GM21423 (cell line): ENCODE measurements at regions not wholly inside any gene's neighbourhood (a gene's known extent, or its start where the extent isn't known, plus 50 kb on each side); places are given as distances from the start of the nearest gene placed in this dataset.
"Not testable (repeated sequence)": the region's sequence is repeated elsewhere in the genome, so short reads cannot be mapped to it uniquely, and the experiment has no call there.

ENCODE experiments used
- ATAC-seq: cut with Tn5 transposase; IDR thresholded peaks from one replicate; pipeline ENCODE4 v1.9.1; 2021; ENCODE audit warnings: mild to moderate bottlenecking, moderate library complexity; ENCODE audit not compliant: unreplicated experiment

DNA sequence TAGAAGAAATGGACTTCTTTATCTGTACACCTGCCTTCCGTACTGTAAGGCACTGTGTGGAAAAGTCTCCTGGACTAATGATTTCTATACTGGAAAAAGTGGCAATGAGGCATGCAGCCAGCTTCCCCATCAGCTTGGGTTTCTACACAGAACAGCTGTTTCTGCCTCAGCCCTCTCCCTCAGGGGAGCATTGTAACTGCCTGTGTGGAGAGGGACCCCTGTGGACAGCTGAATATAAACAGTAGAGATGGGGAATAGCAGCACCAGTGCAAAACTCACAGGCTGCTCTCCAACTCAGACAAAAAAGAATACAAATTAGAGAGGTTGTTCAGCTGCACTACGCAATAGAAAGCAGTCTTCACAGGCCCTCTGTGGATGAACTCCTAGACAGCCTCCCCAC lies 451.3 kb upstream of the MBL2 start:
- ATAC-seq: no peak

DNA sequence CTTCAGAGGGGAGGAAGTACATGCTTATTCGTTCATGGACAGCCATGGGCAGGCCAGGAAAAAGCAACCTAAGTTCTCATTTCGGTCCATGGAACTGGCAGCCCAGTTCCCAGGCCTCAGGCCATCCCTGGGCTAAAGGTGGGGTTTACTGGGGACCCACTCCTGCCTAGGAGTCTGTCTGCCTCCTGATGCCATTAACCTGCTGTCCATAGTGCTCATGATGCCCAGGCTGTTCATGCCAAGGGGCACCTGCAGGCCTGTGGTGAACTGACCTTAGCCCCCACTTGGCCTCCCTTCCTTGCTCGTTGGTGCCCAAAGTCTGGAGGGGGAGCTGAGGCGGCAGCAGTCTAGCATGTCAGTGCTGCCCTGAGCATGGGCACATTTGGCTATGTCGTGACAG lies 450.2 kb upstream of the MBL2 start:
- ATAC-seq: no peak

DNA sequence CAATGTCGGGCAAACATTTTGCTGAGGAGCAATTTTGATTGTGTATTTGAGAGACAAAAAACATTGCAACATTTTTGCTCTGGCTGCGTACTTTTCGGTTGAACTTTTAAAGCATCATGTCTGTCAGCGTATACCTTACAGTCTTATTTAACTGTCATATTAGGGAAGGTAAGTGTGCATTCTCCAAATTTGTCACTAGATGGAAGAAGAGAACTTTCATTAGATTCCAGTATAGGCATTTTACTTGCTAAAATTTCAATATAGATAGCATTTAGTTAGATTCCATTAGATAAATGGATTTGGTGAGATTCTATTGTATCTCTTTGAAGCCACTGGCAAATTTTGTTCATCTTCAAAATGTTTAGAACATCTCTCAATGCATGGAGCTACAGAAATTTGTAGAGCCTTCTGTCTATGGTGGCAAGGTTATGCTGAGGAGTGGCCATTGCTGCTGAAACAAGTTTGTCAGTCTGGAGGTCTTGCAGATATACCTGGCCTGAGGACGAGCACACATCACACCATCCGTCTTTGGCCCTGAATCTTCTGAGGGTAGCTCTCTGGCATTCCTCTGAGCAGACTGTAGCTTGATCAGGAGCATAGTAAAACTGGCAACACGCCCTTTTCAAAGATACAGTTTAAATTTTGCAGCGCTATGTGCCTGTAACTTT lies 437.5 kb upstream of the MBL2 start:
- no peak for ATAC-seq

DNA sequence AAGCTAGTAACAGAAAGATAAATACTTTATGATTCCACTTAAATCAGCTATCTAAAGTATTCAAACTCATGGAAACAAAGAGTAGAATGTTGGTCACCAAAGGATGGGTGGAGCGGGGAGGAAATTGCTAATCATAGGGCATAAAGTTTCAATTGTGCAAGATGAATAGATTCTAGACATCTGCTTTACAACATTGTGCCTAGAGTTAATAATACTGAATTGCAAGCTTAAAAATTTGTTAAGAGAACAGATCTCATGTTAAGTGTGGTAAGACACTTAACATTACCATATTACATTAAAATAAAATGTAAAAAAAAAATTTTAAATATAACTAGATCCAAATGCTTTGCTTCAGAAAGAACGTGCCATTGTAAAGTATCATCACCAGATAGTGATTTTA lies 411.1 kb upstream of the MBL2 start:
- no peak for ATAC-seq

DNA sequence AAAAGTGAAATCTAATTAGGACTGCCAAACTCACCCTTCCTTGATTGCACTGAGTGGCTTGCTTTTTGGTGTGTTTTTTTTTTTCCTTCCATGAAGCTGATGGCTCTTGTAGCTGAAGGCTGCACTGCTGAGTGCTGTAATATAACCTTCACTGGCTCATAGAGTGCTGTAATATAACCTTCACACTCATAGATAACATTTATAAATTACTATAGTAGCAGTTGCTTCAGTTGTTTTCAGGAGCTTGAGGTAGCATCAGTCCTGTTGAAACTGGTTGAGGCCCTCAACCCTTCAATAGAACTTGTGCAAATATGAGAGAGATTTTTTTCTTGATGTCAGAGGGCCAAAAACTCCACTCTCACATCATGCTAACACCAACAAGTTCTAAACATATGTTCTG lies 404.9 kb upstream of the MBL2 start:
- no peak for ATAC-seq

DNA sequence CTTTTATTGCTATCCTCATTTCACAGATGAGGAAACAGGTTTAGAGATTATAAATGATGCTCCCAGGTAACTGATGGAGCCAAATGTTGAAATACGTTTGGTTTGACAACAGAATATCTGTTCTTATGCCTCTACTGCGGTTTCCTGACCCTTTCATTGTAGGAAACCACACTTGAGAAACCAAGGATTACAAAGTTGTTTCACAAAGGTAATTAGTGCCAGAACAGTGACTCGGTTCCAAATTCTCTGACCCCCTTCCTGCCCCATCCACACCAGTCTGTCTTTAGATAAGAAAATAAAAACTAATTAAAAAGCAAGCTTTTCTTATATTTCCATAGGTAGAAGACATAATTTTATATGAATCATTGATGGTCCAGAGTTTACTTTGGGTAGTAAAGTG lies 393.7 kb upstream of the MBL2 start:
- ATAC-seq: no peak

DNA sequence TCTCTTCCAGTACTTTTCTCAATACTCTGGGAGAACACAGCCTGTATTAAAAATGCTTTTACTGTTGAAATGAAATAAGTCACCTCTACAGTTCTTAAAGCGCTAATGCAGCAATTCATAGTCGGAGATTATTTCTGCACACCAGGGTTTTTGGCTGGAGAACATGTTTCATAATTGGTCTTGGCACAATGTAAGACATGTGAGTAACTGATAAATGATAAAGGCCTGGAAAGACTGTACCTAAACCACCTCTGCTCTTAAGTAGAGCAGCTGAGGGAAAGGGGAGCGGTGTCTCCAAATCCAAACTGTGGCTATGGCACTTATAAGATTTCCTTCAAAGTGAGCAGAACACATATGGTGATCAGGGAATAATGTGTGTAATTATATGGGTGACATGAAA lies 390.3 kb upstream of the MBL2 start:
- no peak for ATAC-seq

DNA sequence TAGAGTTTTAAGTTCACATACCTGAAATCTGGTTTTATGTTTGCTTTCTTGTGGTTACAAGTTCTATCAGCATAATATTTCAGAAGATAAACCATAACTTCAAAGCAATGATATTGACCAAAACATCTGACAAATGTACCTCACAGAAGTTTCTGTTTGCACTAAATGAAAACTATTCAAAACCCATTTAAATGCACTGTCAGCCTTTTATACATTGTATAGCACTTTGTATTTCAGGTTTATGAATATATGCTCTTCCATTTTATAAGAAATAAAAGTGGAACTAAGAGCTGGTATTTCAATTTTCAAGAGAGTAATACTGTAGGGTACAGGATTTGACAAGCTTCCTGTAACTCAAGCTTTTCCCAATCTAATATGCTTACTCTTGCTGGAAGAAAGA lies 388.6 kb upstream of the MBL2 start:
- ATAC-seq: no peak

DNA sequence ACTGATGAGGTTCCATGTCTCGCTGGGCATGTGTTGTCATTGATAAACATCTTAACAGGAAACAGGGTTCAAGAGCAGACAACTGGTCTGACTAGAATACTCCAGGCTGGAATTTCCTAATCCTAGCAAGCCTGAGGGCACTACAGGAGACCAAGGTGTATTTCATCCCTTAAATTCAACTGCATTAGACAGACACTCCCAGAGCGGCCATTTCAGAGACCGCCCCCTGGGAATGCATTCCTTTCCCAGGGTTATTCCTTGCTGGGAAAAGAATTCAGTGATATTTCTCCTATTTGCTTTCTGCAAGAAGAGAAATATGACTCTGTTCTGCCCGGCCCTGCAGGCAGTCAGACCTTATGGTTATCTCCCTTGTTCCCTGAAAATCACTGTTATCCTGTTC lies 383.1 kb upstream of the MBL2 start:
- ATAC-seq: not testable (repeated sequence)

DNA sequence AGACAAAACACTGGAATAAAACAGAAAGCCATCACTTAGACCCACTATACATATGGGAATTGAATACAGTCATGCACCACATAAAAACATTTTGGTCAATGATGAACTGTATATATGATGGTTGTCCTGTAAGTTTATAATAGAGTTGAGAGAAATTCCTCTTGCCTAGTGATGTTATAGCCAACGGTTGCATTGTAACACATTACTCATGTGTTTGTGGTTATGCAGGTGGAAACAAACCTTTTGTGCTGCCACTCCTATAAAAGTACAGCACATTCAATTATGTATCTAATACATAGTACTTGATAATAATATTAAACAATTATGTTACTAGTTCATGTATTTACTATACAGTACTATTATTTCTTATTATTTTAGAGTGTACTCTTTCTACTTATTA lies 381.2 kb upstream of the MBL2 start:
- no peak for ATAC-seq

DNA sequence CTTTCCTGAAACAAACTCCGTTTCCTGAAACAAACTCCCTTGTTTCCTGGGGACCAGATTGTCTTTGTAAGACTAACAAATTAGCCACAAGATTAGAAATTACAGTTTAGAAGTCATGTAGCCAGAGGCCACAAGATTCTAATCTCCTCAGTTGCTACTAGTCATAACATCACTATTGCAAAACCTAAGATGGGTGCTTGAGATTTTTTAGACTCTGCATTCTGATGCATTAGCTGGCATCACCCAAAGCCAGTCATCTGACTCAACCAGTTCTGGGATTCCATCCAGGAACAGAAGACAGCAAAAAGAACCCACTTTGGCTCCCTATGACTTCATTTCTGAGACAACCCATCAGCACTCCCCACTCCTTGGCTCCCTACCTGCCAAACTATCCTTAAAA lies 367.9 kb upstream of the MBL2 start:
- ATAC-seq: no peak

DNA sequence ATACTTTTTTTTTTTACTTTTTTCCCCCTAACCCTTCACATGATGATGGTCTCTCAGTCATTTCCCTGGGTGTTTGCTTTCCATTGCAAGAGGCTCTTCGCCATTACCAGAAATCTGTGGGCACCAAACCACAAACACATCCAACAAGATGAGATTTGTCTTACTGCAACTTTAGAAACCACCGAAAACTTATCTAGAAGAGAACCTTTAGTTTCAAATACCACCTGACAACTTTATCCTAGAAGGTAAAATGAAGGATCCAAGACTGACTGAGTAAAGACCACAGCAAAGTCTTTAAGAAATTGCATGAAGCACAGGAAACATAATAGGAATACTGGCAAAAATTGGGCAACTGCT lies 363.3 kb upstream of the MBL2 start:
- peak; percentile 13 for ATAC-seq

DNA sequence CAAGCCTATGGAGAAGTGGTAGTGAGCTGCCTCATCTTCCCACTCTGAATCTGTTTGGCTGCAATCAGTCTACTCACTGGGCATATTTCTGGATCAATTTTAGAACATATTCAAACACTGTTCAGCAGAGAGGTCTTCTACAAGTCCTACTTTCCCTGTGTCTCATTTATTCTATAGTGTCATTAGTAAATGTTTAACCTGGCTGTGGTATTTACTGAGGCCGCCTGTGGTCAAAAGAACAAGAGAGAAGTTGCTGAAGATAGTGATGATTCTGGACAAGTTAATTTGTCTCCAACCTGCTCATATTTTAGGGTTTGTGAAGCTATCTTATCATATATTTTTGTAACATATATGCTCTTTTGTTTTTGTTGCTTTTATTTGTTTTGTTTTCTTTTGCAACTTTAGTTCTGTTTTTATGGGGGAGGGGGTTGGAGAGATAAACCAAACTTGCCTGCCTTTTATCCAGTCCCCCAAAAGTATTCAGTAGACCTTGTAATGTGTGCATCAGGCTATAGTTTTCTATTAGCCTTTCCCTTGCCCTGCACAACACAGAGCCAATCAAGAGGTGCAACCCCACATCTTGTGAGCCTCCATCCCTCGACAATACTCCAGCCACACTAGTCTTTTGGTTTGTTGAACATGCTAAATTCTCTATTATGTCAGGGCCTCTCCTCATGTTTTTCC lies 362.8 kb upstream of the MBL2 start:
- peak; percentile 91 for ATAC-seq

DNA sequence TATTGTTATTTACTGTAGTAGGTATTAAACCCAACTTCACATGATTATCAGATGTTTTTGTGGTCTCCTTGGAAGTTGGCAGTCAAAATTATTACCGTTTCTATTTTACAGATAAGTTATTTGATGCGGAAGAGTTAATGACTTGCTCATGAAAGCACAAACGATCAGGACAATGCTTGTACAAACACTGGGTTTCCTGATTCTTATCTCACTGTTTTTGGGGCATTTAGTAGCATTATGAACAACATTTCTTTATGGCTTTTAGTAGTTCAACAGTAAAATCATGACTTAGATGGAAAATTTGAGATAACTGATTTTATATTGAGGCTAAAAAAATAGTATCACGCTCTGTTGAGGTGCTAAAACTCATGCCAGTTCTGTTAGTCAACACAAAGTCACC lies 361.5 kb upstream of the MBL2 start:
- ATAC-seq: no peak

DNA sequence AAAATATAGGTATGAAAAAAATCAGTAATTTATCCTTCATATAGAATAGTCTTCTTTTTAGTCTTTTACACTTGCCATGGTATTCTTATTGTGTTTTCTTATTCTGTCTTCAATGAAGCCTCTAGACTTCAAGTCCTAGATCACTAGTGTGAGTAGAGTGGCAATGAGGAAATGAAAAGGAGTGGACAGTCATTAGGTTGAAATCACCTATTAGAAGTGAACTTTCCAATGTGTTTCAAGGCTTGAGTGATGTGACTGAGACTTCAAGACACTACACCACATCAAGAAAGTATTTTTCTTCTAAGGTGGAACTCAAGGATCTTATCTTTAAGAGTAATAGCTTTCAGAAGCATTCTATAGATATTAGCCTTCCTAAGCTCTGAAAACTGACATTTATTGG lies 357.8 kb upstream of the MBL2 start:
- ATAC-seq: no peak

DNA sequence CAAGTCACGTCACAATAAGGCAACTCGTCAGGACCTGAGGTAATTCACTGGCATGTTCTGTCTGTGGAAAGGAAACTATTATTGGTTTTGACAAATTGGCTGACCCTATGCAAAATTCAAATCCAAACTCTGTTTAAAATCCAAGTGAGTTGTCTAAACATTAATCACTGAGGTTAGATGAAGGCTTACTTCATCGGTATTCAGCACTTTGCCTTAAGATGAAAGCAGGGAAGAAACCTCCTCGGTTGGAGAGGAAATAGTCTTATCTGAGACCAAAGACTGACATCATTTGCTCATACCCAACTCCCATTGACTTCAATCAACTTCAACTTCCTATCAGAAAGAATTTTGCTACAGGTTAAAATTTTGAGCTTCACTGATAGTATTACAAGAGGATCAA lies 355.1 kb upstream of the MBL2 start:
- no peak for ATAC-seq

DNA sequence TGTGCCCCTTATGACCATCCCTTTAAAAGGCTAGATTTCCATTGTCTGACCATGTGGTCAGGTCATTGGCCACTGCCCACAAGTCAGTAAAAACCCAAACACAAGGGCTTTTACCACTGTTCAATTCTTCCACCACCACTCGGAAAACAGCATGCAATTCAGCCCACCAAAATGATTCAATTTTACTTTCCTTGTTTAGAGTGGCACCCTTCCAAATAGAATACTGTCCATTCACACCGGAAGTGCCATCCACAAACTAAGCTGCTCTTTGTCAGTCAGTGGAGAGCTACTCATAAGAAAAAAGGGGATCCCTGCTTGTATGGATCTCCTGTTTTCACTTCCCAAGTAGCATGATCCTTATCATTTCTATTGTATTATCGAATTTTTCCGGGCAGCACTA lies 350.7 kb upstream of the MBL2 start:
- no peak for ATAC-seq

DNA sequence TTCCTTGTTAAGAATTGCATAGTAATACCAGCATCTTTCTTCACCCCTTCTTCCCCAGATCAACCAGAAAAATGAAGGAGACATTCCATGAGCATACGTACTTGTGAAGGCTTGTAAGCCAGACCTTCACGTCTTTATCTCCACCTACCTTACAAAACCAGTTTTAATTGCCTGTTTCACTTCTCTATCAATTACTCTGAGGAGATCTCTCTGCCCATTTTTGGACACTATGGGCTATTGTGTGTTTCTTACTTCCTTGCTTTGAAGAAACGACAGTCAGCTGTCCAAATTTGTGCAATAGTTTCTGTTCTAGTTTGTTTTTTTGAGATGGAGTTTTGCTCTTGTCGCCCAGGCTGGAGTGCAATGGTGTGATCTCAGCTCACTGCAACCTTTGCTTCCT lies 349.7 kb upstream of the MBL2 start:
- ATAC-seq: no peak

DNA sequence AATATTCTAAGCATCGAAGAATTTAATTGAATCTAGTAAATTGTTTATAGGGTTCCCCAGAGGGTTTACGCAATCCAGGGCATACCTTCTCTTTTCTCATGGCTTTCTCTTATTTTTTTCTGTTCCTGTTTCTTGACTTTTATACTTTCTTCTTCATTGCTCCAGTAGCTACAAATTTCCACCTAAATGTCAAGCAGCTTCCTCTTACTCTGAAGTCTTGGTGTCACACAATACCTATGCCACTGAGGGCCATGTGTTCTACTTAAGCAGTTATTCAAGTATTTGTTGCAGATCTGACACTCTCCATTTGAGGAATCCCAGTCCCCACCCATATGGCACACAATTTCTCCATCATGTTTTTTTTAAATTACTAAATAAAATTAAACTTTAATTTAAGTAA lies 343.1 kb upstream of the MBL2 start:
- ATAC-seq: no peak

DNA sequence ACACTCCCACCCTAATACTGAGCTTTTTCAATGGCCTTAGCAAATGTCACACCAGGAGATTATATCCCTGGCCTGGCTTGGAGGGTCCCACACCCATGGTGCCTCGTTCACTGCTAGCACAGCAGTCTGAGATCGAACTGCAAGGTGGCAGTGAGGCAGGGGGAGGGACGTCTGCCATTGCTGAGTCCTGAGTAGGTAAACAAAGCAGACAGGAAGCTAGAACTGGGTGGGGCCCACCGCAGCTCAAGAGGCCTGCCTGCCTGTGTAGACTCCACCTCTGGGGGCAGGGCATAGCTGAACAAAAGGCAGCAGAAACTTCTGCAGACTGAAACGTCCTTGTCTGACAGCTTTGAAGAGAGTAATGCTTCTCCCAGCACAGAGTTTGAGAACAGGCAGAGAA lies 338.9 kb upstream of the MBL2 start:
- no peak for ATAC-seq

DNA sequence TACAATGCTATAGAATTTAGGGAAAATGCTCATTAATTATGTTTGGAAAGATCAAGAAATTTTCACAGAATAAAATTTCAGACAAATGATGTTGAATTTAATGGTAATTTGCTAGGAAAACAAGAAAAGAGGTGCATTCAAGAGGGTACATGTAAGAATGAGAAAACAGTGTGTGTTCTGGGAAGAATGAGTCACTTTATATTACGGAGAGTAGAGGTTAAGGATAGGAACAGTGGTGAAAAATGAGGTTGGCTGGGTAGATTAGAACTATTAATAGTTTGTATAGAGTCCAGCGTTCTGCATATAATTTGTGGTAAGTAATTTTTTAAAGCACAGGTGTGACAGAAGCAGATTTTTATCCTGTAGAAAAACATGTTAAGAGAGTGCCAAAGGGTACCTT lies 336.7 kb upstream of the MBL2 start:
- no peak for ATAC-seq

DNA sequence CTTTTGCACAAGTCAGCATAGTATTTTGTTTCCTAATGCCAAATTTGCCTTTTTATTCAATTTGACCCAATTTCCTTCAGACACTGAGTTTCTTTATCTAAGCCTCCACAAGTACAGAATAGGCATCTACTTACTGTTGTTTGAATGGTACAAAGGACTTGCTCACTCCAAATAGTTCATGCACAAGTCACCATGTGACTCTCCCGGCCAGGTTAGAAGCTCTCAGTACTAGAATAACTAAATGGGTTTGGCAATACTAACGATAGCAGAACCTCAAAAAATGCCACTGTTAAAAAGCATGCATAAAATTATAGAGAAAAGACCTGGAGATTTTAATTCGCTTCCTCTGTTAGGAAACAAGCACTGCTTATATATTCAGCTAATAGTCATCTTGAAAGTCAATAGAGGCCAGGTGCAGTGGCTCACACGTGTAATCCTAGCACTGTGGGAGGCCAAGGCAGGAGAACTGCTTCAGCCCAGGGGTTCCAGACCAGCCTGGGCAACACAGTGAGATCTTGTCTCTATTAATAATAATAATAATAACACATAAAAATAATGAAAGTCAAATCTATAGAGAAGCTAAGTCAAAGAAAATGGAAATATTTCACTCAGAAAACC lies 335.8 kb upstream of the MBL2 start:
- ATAC-seq: no peak

DNA sequence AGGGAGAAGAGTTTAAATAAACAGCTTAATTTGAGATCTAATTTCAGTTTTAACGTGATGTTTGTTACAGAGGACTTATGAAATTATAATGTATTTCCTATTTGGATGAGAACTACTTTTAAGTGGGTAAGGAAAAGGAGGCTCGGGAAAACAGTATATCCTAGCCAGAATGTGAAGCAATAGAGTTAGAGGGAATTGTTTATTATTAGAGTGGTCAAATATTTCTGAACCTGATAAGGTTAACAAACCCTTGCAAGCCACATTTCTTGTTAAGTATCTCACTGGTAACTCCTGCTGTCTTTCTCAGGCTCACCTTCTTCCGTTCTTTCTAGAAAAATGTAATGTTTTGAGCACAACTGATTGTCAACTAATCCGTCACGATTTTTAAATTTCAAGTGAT lies 335.1 kb upstream of the MBL2 start:
- ATAC-seq: no peak
